Chondrocyte (in vitro differentiated cells): ENCODE measurements at regions not wholly inside any gene's neighbourhood (a gene's known extent, or its start where the extent isn't known, plus 50 kb on each side); places are given as distances from the start of the nearest gene placed in this dataset.

Source experiments
- DNase-seq: peaks from one replicate; pipeline ENCODE4 v3.0.0; 2021; ENCODE audit warnings: mixed read lengths, low spot score
- H3K27ac Mint-ChIP-seq: one replicate; pipeline ENCODE4 v1.8.0; 2021; ENCODE audit warnings: mild to moderate bottlenecking, moderate library complexity, mixed read lengths; ENCODE audit not compliant: unreplicated experiment
- H3K27me3 Mint-ChIP-seq: 2 replicates; pipeline ENCODE4 v1.8.0; 2021; ENCODE audit warnings: low read depth, mixed read lengths
- H3K36me3 Mint-ChIP-seq: 2 replicates; pipeline ENCODE4 v1.8.0; 2021; ENCODE audit warnings: low read depth, mixed read lengths
- H3K4me1 Mint-ChIP-seq: 2 replicates; pipeline ENCODE4 v1.8.0; 2021; ENCODE audit warnings: low read depth, mild to moderate bottlenecking, mixed read lengths
- H3K4me3 Mint-ChIP-seq: one replicate; pipeline ENCODE4 v1.8.0; 2021; ENCODE audit warnings: mild to moderate bottlenecking, moderate library complexity, mixed read lengths; ENCODE audit not compliant: unreplicated experiment
- H3K9me3 Mint-ChIP-seq: 2 replicates; pipeline ENCODE4 v1.8.0; 2021; ENCODE audit warnings: low read depth, mixed read lengths
- TF ChIP-seq, protein P1 (sequence below): fragments of 200-600 bp; sonication (generic); IDR thresholded peaks from 2 replicates; pipeline ENCODE4 v1.5.0; 2021; ENCODE audit warnings: antibody characterized with exemption, mild to moderate bottlenecking, moderate library complexity

DNA sequence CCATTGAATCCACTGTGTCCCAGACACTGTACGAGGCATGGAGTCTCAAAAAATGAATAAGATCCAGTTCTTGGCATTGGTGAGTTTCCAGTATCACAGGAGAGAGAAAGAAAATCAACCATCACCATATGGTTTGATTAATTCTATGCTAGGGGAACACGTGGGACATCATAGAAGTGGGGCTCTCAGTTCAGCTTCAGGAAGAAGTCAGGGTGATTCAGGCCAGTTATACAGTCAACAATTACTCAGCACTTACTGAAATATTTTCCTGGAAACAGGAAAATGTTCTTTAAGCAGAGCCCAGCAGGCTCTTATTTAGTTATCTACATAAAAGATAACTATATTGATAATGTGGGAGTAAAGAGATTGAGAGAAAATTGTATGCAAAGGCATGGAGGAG is 407.2 kb downstream of the NOVA1 start:
- Mint-ChIP-seq H3K36me3 (no peaks in the 10 kb centered on the region), H3K27me3 (peaks cover 22% of the 10 kb centered on the region), H3K4me3 (no peak overlapping the region), H3K9me3 (no peaks in the 10 kb centered on the region), H3K27ac (no peak overlapping the region), H3K4me1 (no peaks in the 10 kb centered on the region)
- DNase-seq, result no peak
- TF ChIP-seq, protein P1, sequence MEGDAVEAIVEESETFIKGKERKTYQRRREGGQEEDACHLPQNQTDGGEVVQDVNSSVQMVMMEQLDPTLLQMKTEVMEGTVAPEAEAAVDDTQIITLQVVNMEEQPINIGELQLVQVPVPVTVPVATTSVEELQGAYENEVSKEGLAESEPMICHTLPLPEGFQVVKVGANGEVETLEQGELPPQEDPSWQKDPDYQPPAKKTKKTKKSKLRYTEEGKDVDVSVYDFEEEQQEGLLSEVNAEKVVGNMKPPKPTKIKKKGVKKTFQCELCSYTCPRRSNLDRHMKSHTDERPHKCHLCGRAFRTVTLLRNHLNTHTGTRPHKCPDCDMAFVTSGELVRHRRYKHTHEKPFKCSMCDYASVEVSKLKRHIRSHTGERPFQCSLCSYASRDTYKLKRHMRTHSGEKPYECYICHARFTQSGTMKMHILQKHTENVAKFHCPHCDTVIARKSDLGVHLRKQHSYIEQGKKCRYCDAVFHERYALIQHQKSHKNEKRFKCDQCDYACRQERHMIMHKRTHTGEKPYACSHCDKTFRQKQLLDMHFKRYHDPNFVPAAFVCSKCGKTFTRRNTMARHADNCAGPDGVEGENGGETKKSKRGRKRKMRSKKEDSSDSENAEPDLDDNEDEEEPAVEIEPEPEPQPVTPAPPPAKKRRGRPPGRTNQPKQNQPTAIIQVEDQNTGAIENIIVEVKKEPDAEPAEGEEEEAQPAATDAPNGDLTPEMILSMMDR, result no peak

DNA sequence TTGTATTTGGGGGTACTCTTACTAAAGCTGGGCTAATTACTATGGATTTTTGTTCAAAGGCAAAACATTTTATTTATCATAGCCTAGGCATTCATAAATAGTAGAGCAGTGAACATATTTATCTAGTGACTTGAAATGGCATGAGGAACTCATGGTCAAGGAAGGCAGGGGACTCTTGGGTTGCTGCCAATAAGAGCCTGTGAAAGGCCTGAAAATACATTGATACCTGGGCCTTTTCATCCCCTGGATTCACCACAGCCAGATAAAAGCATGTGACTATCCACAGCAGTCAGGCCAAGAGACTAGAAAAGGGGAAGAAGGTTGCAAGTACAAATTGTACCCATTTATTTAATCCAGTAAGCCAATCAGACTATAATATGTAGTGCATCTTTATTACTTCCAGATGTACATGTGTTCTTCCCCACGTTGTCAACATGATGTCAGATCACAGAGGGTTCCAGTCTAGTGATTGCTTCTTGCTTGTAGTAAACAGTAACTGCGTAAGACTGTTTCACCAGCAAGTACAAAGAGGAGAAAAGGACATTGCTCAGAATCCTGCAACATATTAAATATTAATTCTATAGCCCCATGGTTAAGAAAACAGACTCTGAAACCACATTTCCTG is 409.7 kb downstream of the NOVA1 start:
- Mint-ChIP-seq H3K27me3 (peaks cover 26% of the 10 kb centered on the region), H3K27ac (no peak overlapping the region), H3K4me3 (no peak overlapping the region)

DNA sequence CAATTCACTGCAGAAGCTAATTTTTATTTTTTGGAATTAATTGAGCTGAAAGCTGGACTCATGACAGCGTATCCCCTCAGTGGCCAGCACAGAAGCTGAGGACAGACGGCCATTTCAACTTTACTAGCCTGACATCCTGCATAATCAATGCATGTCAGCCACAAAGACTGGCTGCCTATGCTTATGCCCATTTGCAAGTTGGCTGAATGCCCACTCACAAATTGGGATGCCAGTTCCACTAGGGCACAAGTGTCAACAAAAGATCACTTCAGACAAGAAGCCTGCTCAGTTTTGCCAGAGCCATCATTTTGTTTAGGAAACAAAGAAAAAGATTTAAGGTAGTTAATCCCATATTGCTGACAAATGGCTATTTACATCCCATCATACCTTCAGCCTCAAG is 417.6 kb downstream of the NOVA1 start:
- no peak overlapping the region for H3K4me3 Mint-ChIP-seq
- DNase-seq, result no peak
- TF ChIP-seq, protein P1, result no peak
- no peaks in the 10 kb centered on the region for H3K4me1 Mint-ChIP-seq
- H3K27me3 Mint-ChIP-seq, result peaks cover 24% of the 10 kb centered on the region
- H3K36me3 Mint-ChIP-seq, result no peaks in the 10 kb centered on the region
- no peaks in the 10 kb centered on the region for H3K9me3 Mint-ChIP-seq
- no peak overlapping the region for H3K27ac Mint-ChIP-seq

More for the DNA sequence above, 409.7 kb downstream of the NOVA1 start:
- H3K36me3 Mint-ChIP-seq, result no peaks in the 10 kb centered on the region
- no peak for DNase-seq
- no peaks in the 10 kb centered on the region for H3K9me3 Mint-ChIP-seq
- no peaks in the 10 kb centered on the region for H3K4me1 Mint-ChIP-seq
- TF ChIP-seq, protein P1, result no peak

DNA sequence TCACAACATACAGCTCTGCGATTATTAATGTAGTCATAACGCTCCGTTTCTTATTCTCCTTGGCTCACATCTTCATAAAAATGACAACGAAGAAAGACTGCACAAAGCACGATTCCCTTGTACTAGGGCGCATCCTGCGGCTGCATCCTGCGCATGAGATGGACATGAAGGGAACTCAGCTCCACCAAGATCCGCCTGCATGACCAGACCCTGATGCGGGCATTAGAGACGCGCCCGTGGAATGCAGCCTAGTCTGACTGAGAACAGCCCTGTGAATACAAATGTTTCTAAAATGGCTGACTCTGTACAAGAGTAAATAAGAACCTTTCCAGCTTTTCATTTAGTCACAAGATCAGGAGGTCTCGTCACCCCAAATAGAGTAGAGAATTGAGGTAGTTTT is 422.2 kb downstream of the NOVA1 start:
- TF ChIP-seq, protein P1, result no peak
- H3K27ac Mint-ChIP-seq, result no peak overlapping the region
- H3K9me3 Mint-ChIP-seq, result no peaks in the 10 kb centered on the region
- H3K4me3 Mint-ChIP-seq, result no peak overlapping the region
- no peaks in the 10 kb centered on the region for H3K36me3 Mint-ChIP-seq
- H3K27me3 Mint-ChIP-seq, result peaks cover 27% of the 10 kb centered on the region
- DNase-seq, result no peak
- no peaks in the 10 kb centered on the region for H3K4me1 Mint-ChIP-seq

DNA sequence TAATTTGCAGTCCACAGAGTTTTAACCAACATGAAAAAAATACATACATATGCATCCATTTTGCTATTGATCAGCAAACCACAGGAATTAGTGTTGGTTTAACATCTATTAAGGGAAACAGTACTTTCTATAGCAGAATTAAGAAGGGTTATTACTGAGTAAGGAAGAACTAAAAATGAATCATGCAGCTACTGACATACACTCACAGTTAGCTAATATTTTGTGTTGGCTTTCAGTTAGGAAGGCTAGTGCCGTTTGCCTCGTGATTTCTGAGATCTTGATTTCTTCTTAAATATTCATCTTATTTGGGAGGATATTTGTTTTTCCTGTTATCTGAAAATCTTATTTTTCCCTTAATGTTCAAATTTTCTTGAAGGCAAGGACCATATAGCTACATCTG is 423.4 kb downstream of the NOVA1 start:
- no peaks in the 10 kb centered on the region for H3K4me1 Mint-ChIP-seq
- H3K27ac Mint-ChIP-seq, result no peak overlapping the region
- no peaks in the 10 kb centered on the region for H3K36me3 Mint-ChIP-seq
- H3K27me3 Mint-ChIP-seq, result peaks cover 28% of the 10 kb centered on the region
- H3K4me3 Mint-ChIP-seq, result no peak overlapping the region
- DNase-seq, result no peak
- H3K9me3 Mint-ChIP-seq, result no peaks in the 10 kb centered on the region
- TF ChIP-seq, protein P1, result no peak
